HG02642 (cell line): ENCODE measurements at regions not wholly inside any gene's neighbourhood (a gene's known extent, or its start where the extent isn't known, plus 50 kb on each side); places are given as distances from the start of the nearest gene placed in this dataset.

Experiments used
- ATAC-seq: cut with Tn5 transposase; IDR thresholded peaks from one replicate; pipeline ENCODE4 v1.9.1; 2021; ENCODE audit warnings: mild to moderate bottlenecking; ENCODE audit not compliant: unreplicated experiment, poor library complexity

DNA sequence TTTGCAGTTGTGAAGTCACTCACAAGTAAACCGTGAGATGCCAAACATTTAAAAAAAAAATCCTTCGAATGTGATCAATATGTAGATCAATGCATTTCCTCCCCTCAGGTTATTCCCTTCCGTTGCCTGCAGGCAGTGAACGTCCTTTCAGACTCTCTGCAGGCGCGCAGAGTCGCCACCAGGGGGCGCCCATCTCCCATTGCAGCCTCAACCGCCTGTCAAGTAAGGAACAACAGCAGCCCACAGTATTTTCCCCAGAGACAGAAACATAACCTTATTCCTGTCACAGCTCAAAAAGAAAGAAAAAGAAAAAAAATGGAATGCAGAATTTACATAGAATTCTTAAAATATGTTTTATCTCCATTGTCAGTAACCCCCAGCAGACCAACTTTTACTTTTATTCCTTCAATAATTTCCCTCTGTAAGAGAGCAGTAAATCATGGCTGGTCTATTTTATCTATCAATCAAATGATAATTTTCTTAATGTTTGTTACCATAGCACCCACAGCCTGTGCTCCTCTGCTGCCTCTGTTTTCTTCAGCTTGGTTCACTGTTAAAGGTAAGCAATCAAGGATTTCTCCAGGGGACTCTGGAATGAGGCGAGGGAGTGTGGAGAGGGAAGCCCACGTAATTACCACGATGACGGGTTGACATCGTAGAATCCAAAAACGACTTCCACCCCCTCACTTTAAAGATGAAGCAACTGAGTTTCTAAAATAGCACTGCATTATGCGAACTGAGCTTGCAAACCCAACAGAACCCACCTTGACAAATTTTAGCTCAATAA lies 637.6 kb upstream of the ARGLU1 start:
- peak; percentile 93 for ATAC-seq

- peak; percentile 61 for ATAC-seq
Measured at GRCh38 chr13:107203146-107203847, 635.4 kb upstream of the ARGLU1 start.

GRCh38 chr13:107202371-107203023 lies 634.6 kb upstream of the ARGLU1 start:
- no peak for ATAC-seq

- ATAC-seq, result no peak
Measured at GRCh38 chr13:107200491-107200890, 632.6 kb upstream of the ARGLU1 start.

DNA sequence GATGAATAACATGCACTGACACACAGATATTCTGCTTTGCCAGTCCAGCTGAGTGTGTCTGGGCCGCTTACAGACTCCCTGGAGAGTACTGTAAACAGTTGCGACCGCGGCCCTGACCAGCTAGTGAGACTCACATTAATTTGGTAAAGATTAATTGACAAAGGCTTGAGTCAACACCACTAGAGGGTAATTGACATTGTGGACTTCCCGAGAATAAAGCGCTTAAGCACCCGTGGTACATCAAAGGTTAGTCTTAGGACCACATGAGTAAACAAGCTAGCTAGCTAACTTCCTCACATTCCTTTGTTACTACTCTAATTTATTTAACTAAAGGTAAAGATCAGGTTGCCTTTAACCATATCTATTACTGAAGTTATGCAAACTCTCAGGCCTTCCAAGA lies 624.4 kb upstream of the ARGLU1 start:
- ATAC-seq, result no peak

DNA sequence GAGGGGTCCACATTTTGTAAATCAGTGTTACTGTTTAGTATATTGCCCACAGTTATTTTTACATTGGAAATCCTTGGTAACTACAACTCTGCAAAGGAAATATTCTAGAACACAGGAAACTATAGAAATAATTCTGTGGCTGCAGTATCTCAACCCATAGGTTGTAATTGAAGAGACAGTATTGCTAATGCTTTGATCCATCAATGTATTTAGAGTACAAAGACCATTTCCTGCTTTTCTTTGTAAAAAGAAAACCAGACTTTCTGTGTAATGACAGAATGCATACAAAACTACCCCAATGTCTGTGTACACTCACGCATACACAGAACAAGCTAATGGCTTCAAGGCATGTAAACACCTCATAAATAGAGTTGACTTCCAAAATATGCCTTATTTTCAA lies 622.1 kb upstream of the ARGLU1 start:
- no peak for ATAC-seq

GRCh38 chr13:107185889-107186288 lies 618.0 kb upstream of the ARGLU1 start:
- ATAC-seq, result no peak

DNA sequence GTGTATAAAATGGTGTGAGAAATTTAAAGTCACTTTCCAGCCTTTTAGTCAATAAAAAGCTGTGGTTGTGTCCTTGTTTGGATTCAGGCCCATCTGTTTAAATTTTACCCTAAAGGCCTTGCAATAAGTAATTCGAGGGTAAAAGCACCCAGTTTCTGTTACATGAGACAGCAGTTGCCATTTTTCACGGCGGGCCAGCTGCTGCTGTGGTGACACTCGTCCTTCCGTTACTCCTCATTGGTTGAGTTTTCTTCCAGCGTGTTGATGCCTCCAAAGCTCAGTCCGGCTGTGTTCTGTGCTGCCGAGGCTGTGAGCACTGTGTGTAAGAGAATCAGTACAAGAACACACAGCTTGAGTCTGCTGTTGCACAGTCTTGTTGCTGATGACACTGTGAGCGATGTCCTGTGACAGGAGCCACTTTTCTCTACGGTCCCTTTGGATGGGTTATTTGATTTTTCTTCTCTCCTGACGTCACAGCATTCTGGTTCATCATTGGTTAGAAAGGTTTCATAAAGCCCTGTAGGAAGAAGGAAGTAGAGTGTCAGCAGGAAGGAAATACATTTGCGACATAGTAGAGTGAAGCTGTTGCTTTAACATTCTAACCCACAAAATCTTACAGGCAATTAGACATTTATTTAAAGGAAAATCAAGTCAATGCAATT lies 602.5 kb upstream of the ARGLU1 start:
- ATAC-seq, result no peak

- ATAC-seq, result no peak
Measured at GRCh38 chr13:107157271-107157670, 589.3 kb upstream of the ARGLU1 start.

DNA sequence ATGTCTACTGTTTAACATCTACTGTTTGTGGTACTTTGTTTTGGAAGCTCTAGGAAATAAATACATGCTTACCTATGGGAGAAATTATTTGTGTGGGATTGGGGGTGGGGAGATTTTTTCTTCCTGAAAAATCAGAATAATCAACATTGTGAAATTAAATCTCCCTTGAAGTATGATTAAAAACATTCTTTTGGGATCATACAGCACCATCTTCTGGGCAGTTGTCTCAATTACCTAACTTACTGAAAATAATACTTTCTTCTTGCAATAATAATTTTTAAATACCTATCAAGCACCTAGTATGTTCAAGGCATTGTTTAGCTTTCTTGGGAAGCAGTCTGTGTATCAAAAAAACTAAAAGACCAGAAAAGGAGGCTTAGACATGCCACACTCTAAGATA lies 576.5 kb upstream of the ARGLU1 start:
- no peak for ATAC-seq

- ATAC-seq, result no peak
Measured at GRCh38 chr13:107141767-107142166, 573.8 kb upstream of the ARGLU1 start.

GRCh38 chr13:107139006-107139405 lies 571.1 kb upstream of the ARGLU1 start:
- ATAC-seq, result no peak

DNA sequence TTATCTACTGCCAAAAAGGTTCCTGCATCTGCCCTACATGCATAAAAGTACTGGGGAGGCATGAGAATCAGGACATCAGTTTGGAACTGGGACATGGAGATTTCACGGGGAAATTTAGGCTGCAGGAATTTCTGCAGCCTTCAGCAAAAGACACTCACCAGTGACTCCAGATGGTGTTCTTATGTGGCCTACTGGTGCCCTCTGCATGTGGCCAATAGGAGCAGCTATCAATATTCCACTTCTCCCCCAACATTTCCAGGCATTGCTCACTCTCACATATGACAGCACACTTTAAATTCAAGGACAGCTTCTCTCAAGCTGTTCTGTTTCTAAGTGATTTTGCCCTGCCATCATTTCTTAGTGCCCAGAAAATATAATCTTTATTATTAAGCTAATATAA lies 570.5 kb upstream of the ARGLU1 start:
- no peak for ATAC-seq

GRCh38 chr13:107133950-107134349 lies 566.0 kb upstream of the ARGLU1 start:
- ATAC-seq, result no peak

DNA sequence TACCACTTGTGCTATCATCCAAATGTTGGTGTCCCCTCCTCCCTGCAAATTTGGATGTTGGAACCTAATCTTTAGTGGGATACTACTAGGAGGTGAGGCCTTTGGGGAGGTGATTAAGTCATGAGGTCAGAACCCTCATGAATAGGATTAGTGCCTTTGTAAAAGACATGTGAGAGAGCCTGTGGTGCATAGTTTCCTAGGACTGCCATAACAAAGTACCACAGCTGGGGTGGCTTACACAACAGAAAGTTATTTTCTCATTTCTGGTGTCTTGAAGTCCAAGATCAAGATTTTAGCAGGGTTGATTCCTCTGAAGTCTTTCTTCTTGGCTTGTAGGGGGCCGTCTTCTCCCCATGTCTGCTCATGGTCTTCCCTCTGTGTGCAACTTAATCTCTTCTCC lies 562.6 kb upstream of the ARGLU1 start:
- no peak for ATAC-seq

GRCh38 chr13:107124730-107125129 lies 556.8 kb upstream of the ARGLU1 start:
- no peak for ATAC-seq

GRCh38 chr13:107124129-107124718 lies 556.3 kb upstream of the ARGLU1 start:
- ATAC-seq, result no peak

- no peak for ATAC-seq
Measured at GRCh38 chr13:107121793-107122192, 553.9 kb upstream of the ARGLU1 start.

DNA sequence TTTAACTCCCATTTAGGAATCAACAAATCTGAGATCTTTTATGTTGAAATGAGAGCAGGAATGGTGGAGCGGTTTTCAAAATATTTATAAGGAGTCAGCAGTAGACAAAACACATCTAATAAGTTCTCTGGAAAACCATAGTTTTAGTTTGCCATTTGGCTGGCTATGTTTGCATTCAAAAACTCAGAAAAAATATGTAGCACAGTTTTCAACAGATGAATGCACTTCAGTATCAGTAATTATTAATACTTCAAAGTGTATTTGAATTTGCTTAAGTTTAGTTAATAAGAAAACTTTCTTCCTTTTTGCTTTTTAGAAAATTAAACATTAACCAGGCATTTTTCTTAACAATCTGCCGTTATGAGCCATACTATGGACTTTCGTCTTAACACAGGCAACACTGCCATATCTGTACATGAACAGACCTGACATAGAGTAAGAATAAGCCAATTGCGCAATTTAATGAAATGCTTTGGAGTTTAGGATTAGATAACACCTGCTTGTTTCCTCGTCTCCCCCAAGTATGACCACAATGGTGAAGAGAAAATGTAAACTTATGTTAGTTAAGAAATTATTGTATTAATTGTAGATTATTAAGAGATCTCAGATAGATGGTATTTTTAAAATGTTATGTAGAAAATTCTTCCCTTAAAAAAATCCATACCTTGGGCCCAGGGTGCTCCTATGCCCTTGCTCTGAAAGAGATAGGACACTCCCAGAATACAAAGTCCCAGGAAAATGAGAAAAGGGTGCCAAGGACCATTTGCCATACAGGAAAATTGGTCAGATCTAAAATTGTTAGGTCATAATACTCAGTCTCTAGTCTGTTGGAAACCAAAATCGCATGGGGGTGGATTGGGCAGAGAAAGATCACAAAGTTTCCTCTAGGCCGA lies 552.3 kb upstream of the ARGLU1 start:
- ATAC-seq, result no peak

- ATAC-seq, result no peak
Measured at GRCh38 chr13:107118506-107118905, 550.6 kb upstream of the ARGLU1 start.
